DMS53 treated with DMSO at 0.1 percent for 48 hours (cell line): ENCODE measurements at regions not wholly inside any gene's neighbourhood (a gene's known extent, or its start where the extent isn't known, plus 50 kb on each side); places are given as distances from the start of the nearest gene placed in this dataset.
"Not testable (repeated sequence)": the region's sequence is repeated elsewhere in the genome, so short reads cannot be mapped to it uniquely, and the experiment has no call there.

Source experiments
- DNase-seq: peaks from one replicate; lab custom pipeline; 2025; ENCODE audit not compliant: unreplicated experiment; lab: John Stamatoyannopoulos, UW

- no peak for DNase-seq
Measured at GRCh38 chr7:94173436-94173835, 169.3 kb upstream of the BET1 start.

GRCh38 chr7:94174375-94174774 lies 170.2 kb upstream of the BET1 start:
- no peak for DNase-seq

DNA sequence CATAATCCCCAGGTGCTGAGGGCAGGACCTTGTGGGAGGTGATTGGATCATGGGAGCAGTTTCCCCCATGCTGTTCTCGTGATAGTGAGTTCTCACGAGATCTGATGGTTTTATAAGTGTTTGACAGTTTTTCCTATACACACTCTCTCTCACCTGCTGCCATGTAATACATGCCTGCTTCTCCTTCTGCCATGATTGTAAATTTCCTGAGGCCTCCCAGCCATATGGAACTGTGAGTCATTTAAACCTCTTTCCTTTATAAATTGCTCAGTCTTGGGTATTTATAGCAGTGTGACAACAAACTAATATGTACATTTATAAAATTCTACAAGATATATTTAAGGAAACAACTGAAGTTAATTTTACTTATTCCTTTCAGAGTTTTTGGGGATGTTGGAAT lies 170.8 kb upstream of the BET1 start:
- no peak for DNase-seq

DNA sequence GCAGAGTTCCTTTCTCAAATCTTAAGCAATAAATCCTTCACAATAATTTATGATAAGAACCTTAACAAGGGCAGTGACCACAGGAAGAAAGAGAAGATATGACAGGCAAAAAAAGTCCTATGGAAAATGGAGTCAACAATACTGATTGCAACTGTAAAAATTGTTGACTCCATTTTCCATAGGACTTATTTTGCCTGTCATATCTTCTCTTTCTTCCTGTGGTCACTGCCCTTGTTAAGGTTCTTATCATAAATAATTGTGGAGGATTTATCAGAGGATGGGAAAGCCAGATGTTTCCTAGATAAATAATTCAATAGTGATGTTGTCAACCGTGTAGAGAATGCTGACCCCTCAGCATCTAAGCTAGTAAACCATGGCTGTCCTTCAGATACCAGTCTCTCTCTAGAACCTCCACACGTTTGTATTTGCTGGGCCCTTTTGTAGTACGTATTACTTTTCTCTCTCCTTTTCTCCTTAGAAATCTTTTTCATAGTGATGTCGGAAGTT lies 172.6 kb upstream of the BET1 start:
- no peak for DNase-seq

DNA sequence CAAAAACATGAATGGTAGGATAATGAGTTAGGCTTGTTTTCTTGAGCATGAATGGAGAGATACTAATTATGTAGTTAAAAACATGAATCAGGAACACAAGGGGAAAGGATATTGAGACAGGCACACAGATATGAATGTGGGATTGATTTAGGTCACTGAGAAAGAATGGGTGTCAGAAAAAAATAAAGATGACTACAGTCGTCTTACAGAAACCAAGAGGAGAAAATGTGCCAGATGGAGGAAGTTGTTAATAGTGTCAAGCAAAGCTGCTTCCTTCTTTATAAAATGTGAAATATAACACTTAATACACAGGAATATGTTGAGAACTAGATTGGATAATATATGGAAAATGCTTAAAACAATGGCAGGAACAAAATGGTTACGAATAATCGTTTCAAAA lies 173.3 kb upstream of the BET1 start:
- DNase-seq, result no peak

DNA sequence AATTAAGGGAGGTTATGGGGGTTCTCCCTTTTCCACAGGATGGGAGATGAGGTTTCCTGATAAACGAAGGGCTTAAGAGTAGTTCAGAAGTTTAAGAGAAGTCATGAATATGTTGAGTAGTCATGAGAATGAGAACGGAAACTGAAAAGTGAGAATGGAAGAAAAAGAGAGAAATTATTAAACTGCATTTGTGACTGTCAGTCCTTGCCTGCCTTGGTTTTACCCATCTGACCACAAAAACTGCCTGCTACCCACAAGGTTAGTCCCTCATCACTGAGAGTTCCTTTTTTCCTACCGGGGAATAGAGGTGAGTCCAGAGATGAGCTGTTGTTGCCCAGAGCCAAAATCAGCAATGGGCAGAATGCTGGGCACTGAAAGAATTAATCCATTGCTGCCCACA lies 174.1 kb upstream of the BET1 start:
- no peak for DNase-seq

DNA sequence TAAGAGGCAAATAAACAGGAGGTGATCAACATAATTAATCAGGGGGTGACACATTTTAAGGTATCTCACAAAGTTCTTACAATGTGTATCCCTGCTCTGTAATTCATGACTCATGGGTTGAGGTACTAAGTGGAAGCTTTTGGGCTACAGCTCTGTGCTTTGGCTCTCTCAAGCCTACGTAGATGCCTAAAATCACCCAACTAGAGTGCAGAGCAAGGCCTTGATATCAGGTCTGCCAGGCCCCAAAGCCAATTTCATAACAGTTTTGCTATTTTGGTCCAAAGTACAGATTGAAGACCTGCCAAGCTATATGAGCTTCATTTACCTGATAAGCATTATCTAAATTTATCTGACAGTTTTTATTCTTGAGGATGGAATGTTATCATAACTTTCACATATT lies 175.3 kb upstream of the BET1 start:
- DNase-seq, result no peak

- DNase-seq, result no peak
Measured at GRCh38 chr7:94182066-94182465, 177.9 kb upstream of the BET1 start.

DNA sequence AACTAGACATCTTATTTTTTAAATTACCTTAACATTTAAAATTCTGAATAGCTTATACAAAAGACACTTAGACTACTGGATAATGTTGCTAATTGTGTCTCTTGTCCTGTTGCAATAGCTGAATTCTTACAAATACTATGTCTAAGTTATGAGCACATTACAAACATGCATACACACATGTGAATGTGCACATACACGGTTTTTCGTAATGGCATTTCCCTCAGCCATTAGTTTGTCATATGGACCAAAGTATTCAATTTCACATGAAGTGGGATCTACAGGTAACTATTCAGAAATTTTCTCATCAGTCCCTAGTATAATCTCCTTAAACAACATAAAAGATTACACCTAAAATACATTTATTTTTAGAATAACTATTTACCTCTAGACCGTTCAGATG lies 178.6 kb upstream of the BET1 start:
- DNase-seq, result no peak

DNA sequence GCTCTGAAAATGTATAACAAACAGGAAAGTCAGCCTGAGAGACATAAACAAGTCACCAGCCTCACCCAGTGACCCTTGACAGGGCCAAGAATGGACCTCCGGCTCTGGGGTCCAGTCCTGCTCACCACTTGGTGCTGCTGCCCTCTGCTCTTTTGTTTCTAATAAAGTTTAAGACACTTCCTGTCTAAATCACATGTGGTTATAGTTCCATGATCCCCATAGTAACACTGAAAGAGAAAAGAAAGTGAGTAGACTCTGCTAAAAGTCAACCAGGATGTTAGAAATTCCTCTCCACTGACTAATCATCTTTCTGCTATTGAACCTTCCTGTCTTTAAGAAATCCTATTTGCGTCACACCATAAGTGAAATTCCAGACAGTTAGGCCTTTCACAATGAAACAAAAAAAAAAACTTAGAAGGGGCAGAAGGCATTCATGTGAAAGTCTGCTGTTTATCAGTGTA lies 179.2 kb upstream of the BET1 start:
- DNase-seq, result peak; percentile 17

GRCh38 chr7:94183891-94184290 lies 179.7 kb upstream of the BET1 start:
- no peak for DNase-seq

GRCh38 chr7:94188350-94188749 lies 184.2 kb upstream of the BET1 start:
- DNase-seq, result no peak

DNA sequence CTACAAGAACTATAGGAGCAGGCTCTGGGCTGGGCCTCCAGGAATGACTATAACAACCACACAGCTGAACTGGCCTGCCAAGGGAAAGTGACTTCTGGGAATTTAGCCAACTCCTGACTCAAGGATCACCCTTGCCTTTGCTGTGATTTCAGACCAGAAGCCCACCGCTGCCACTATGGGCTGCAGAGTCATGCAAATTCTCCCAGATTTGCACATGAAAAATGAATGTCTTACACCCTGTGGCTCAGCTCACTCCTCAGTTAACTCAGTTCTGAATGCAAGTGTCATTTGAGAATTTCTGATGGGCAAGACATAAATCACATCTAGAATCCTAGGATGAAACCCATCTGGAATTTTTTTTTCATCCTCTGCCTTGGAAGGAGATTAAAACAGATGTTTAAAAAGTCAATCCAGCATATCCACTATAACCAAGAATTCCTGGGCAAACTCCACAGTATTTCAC lies 186.5 kb upstream of the BET1 start:
- DNase-seq, result no peak

GRCh38 chr7:94194426-94194825 lies 190.3 kb upstream of the BET1 start:
- not testable (repeated sequence) for DNase-seq

DNA sequence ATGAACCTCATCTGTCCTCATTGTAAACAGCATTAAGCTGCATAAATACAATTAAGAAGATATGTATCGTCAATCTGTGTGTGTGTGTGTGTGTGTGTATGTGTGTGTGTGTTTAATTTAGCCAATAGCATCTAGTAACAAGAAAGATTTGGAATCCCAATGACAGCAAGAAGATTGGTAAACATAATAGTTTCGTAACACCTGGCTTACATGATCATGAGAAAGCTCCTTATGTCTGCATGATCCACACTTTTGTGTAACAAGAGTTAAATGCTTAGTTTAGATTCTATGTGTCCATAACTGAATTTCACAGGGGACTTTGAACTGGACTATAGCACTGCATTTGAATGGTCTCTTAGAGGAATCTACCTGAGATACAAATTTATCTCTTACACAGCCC lies 191.0 kb upstream of the BET1 start:
- DNase-seq, result no peak

- DNase-seq, result no peak
Measured at GRCh38 chr7:94195813-94196212, 191.7 kb upstream of the BET1 start.

GRCh38 chr7:94205529-94205928 lies 189.2 kb upstream of the COL1A2 start:
- DNase-seq, result no peak

DNA sequence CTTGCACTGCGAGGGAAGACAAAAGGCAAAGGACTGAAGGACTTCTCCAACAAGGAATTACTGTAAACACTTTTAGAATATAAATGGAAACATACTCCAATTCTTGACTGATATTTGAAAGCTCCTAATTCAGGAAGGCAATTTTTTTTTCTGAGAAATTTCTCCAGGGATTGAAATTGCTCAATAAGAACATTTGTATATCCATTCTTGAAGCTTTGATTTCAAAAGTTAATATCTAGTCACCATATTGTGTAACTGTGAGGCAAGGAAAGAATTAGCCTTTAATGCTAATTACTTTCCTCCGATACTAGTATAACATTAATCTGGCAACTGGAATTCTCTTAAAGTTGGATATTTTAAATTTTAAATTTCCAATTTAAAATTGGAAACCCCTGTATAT lies 188.4 kb upstream of the COL1A2 start:
- DNase-seq, result no peak

DNA sequence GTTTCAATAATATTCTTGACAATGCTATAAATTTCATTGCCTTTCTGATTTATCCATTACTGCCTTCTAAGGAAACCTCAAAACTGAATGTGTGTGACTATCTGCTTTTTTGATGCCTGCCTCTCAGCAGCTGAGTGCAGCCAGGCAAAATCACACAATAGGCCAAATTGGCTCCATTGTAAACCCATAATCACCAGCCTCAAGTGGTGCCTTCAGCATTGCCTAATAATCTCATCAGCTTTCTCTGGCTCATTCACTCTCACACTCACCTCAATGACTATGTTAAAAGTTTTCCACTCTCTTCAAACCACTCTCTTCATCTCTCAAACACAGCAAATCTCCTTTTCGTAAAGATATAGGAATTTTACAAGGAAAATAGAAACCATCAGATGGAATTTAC lies 182.5 kb upstream of the COL1A2 start:
- DNase-seq, result no peak

GRCh38 chr7:94216944-94217461 lies 177.7 kb upstream of the COL1A2 start:
- DNase-seq, result no peak

DNA sequence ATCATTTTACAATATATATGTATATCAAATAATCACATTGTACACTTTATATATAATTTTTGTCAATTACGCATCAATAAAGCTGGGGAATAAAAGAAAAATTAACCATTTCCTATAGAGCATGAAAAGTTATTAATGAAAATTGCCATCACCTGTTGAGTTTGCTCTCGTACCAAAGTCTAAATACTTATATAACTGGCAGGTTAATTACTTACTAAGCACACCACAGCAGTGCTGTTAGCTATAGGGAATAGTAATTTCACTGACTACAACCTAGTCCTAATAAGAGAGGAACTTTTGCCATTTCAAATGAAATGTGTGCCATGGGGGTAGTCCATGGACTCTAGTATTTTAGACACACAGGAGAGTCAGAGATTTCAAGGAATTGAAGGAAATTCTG lies 176.9 kb upstream of the COL1A2 start:
- no peak for DNase-seq

GRCh38 chr7:94222516-94222915 lies 172.2 kb upstream of the COL1A2 start:
- no peak for DNase-seq

DNA sequence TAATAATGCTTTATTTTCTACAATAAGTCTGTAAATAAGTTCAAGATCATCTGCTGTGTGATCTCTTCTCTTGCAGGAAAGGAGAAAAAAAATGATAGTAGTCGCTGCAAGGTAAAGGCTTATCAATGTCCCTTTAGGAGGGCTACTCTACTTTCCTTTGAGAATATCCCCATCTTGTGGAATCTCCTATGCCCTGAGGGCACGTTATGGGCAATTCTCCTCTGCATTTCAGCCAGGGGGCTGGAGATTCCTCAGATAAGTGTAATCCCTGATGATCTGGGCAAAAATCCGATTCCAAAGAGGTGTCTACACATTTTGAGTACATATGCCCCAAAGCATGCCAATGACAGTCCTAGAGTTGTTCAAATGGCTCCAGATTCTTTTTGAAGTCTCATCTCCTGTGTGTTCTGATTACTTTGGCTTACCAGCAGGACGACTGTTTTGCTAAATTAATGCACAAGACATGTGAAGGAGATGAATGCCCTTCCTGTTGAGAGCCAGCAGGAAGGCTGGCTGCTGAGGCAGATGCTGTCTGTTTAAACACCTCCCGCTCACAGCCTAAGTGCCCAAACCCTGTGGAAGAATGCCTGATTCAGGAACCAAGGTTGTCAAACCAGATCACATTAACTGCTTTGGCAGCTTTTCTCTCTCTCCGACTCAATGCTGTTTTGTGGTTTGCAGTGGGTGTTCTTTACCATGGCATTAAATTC lies 171.2 kb upstream of the COL1A2 start:
- peak; percentile 39 for DNase-seq
